Activated naive CD4-positive, alpha-beta T cell treated with anti-CD3 and anti-CD28 coated beads, Interleukin-2, amount 50 U/mL, for 72 hours (primary cell): ENCODE measurements at regions not wholly inside any gene's neighbourhood (a gene's known extent, or its start where the extent isn't known, plus 50 kb on each side); places are given as distances from the start of the nearest gene placed in this dataset.

Experiments used
- ATAC-seq, 2 donors: fragments of 150-1000 bp; cut with Tn5 transposase; 2 replicates each; pipeline ENCODE4 v1.10.0; 2021; ENCODE audit warnings: mild to moderate bottlenecking in 2 of 2, moderate library complexity in 2 of 2
- DNase-seq, 2 donors: peaks; one replicate each; pipeline ENCODE4 v3.0.0; 2021 to 2022; ENCODE audit warnings: low spot score in 2 of 2
- H3K27ac Mint-ChIP-seq, 2 donors: one replicate each; pipeline ENCODE4 v1.8.0; 2022; ENCODE audit warnings: mild to moderate bottlenecking in 2 of 2, mixed read lengths in 2 of 2
- H3K36me3 Mint-ChIP-seq, 2 donors: one replicate each; pipeline ENCODE4 v1.8.0; 2022; ENCODE audit warnings: mixed read lengths in 2 of 2
- H3K9me3 Mint-ChIP-seq, 2 donors: one replicate each; pipeline ENCODE4 v1.8.0; 2022; ENCODE audit warnings: mixed read lengths in 2 of 2

DNA sequence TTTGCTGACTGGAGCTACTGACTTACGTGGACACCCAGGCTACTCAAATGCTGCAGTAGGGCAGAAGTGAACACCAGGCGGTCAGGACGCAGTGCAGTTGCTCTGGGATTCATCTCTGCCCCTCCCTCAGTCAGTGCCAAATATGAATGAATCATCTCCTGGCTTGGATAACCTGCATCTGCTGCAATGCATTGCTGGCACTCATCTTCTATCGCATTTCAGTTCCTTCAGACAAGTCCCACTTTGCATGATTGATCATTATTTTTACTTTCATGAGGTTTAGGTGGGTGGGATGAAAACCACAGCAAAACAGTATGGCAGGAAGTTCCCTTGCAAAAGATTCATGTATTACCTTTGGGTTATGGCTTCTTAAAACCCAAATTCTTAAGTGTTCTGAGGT is 224.6 kb upstream of the NRP1 start:
- Mint-ChIP-seq H3K9me3 (peaks cover 0 to 5% of the 10 kb centered on the region in 2 donors), H3K36me3 (no peaks in the 10 kb centered on the region), H3K27ac (no peak overlapping the region)
- ATAC-seq (peak in 1 of 2 donors; percentile 51), DNase-seq (no peak)

DNA sequence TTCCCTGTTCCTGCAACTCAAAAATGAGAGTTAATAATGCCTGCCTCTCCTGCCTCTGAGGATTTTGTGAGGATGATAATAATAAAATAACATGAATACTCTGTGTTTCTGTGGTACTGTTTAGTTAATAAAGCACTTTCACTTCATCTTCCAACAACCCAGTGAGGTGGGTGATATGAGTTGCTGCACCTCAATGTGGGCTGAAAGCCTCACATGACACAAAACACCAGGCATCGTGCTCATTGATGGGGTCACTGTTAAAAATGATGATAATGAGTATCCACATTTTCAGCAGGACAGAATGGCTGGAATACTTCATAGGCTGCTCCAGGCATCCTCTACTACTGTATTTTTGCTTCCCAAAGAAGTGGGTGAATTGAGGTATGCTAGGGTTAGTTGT is 222.8 kb upstream of the NRP1 start:
- H3K27ac Mint-ChIP-seq, result no peak overlapping the region
- no peaks in the 10 kb centered on the region for H3K36me3 Mint-ChIP-seq
- H3K9me3 Mint-ChIP-seq, result peaks cover 0 to 5% of the 10 kb centered on the region in 2 donors
- DNase-seq, result no peak
- no peak for ATAC-seq

DNA sequence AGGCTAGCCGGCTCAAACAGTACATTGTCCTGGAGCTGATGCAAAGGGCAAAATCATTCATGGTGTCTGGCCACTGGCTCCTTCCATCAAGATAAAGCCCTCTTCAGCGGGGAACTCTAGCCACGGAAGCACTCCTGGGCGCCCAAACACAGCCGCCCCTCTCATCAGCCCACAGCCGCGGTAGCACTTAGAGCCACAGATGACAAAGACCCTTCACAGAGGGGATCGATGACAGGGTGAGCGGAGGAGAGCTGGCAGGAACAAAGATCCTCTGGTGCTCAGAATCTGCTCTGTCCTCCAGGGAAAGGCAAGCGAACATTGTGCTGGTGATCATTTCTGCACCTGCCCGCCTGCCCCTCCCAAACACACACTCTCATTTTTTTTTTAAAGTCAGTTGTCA is 222.2 kb upstream of the NRP1 start:
- no peak overlapping the region for H3K27ac Mint-ChIP-seq
- H3K9me3 Mint-ChIP-seq, result peaks cover 0 to 5% of the 10 kb centered on the region in 2 donors
- no peaks in the 10 kb centered on the region for H3K36me3 Mint-ChIP-seq
- no peak for DNase-seq
- ATAC-seq, result no peak

DNA sequence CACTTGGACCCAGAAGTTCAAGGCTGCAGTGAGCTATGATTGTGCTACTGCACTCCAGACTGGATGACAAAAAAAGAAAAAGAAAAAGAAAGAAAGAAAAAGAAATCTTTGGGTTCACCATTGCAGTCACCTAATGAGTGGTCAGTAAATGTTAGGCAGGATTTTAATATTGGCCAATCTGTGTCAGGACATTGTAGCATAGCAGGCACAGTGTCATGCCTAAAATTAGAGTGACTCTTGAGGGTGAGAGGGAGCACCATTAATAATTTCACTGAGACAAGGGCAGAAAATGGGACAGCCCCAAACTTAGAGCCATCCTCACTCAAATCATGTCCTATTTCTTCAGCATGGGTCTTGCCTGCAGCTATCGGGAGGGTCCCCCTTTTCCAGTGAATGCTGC is 221.6 kb upstream of the NRP1 start:
- ATAC-seq (no peak), DNase-seq (no peak)
- Mint-ChIP-seq H3K27ac (no peak overlapping the region), H3K36me3 (no peaks in the 10 kb centered on the region), H3K9me3 (peaks cover 0 to 5% of the 10 kb centered on the region in 2 donors)

DNA sequence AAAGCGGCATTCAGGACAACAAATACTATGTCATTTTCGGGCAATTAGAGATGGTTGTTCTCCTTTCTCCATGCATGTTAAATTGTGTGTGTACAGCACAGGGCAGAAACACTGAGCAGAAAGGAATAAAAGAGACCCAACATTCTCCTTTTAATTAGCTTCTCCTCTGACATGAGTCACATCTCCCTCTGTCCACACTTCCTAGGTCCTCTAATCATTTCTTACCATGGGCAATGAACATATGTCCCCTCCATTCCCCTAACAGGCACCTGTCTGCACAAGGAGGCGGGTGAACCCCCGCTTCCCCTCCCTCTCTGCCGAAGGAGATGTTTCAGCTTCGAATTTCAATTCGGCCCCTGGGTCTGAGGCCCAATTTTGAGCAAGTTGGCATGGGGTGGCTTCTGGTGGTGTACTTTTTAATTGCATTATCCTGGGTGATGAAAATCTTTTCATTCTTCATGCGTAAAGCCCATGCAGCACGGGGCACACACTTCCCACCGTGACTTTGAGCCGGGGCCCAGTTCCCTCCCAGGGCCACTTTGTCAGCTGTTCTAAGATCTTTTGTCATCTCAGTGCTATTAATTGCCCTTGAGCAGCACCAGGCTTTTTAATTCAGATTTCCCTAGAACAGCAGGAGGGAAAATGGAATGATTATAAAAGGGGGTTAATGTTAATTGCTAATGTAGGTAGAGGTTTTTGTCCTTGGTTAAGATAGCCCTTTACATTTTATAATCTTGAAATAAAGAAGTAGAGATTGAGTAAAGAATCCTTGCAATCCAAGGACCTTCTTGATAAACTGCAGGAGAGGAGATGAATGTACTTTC is 219.5 kb upstream of the NRP1 start:
- ATAC-seq, result no peak
- no peaks in the 10 kb centered on the region for H3K9me3 Mint-ChIP-seq
- DNase-seq, result no peak
- H3K27ac Mint-ChIP-seq, result no peak overlapping the region
- H3K36me3 Mint-ChIP-seq, result no peaks in the 10 kb centered on the region

DNA sequence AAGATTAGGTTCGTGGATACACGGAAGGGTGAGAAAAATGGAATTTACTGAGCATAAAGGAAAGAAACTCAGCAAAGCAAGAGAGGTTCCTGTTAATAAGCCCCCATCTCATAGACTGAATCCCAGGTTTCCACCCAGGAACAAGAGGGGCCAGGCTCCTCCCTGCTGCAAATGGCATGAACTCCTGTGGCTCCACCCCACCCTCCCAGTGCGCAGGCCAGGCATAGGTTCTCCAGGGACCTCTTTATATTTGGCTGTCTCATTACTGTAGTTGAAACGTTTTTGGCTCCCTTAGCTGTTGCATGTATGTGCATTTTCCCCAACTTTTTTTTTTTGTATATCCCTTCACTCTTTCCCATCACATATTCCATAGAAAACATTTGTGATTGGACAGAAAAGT is 217.8 kb upstream of the NRP1 start:
- H3K9me3 Mint-ChIP-seq, result no peaks in the 10 kb centered on the region
- no peaks in the 10 kb centered on the region for H3K36me3 Mint-ChIP-seq
- H3K27ac Mint-ChIP-seq, result no peak overlapping the region
- DNase-seq (no peak), ATAC-seq (no peak)

DNA sequence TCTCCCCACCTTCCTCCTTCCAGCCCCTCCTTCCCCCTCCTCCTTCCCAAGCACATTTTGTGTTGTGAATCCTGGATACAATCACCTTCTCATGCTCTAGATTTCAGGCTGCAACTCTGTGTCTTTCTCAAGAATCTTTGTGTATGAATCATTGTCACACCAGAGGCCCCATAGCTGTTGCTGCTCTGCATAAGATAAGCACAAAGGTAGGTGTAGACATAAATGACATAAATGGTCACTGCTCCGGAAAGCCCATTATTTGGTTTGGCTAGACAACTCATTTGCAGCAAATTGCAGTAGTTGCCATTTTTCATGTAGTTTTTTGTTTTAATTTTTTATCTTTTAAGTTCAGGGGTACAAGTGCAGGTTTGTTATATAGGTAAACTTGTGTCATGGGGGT is 216.3 kb upstream of the NRP1 start:
- ATAC-seq (no peak), DNase-seq (no peak)
- Mint-ChIP-seq H3K27ac (no peak overlapping the region), H3K36me3 (no peaks in the 10 kb centered on the region), H3K9me3 (no peaks in the 10 kb centered on the region)

DNA sequence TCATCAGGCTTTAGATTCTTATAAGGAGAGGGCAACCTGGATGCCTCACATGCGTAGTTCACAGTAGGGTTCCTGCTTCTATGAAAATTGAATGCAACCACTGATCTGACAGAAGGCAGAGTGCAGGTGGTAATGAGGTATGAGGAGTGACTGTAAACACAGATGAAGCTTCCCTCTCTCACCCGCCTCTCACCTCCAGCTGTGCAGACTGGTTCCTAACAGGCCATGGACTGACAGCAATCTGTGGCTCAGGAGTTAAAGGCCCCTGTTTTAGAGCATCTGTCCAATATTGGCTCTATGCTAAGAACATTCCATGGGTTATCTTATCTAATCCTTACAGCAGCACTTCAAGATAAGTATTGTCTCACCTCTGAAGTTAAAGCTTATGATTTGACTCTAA is 213.5 kb upstream of the NRP1 start:
- no peak for ATAC-seq
- peaks cover 8% of the 10 kb centered on the region in 2 donors for H3K9me3 Mint-ChIP-seq

DNA sequence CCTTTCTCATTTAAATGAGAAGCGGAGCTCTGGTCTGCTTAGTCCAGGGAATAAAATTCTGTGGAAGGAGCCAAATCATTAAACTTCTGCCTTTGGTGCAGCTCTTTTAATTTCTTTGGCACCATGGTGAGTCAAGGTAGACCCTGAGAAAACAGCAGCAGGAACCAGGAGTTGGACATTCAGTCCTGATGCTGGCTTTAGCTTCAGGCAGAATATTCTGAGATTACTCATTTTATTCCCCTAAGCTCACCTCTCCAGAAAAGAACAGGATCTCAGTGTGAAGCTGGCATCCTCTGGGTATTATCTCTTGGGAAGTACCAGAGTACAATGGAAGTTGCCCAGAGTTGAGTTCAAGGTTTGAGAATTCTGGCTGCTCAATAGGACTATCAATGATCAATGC is 211.6 kb upstream of the NRP1 start:
- Mint-ChIP-seq H3K36me3 (peaks cover 0 to 11% of the 10 kb centered on the region in 2 donors), H3K9me3 (peaks cover 11% of the 10 kb centered on the region in 2 donors), H3K27ac (no peak overlapping the region)
- DNase-seq (no peak), ATAC-seq (no peak)

More for the DNA sequence above, 213.5 kb upstream of the NRP1 start:
- DNase-seq, result no peak
- H3K27ac Mint-ChIP-seq, result no peak overlapping the region
- H3K36me3 Mint-ChIP-seq, result peaks cover 0 to 1% of the 10 kb centered on the region in 2 donors

DNA sequence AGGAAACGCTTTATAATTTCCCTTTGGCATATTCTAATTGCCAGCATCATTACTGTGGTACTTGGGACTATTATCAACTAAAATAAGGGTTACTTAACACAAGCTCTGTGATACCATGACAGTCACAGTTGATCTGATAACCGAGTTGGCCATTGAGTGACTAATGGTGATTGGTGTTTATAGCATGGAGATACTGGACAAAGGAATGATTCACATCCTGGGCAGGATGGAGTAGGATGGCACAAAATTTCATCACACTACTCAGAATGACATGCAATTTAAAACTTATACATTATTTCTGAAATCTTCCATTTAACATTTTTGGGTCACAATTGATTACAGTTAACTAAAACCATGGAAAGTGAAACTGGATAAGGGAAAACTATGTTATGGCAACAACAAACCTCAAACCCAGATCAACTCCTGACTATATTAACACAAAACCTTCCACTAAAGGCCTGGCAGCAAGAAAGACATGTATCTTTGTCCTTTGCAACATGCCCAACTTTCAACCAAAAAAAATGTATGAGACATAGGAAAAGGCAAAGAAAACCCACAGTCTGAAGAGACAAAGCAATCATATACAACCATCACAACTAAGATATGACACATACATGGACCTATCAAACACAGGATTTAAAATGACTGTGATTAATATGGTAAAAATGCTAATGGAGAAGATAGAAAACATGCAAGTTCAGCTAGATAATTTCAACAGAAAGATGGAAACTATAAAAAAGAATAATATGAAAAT is 208.5 kb upstream of the NRP1 start:
- ATAC-seq (no peak), DNase-seq (no peak)
- Mint-ChIP-seq H3K27ac (no peak overlapping the region), H3K36me3 (peaks cover 0 to 11% of the 10 kb centered on the region in 2 donors), H3K9me3 (peaks cover 11% of the 10 kb centered on the region in 2 donors)

DNA sequence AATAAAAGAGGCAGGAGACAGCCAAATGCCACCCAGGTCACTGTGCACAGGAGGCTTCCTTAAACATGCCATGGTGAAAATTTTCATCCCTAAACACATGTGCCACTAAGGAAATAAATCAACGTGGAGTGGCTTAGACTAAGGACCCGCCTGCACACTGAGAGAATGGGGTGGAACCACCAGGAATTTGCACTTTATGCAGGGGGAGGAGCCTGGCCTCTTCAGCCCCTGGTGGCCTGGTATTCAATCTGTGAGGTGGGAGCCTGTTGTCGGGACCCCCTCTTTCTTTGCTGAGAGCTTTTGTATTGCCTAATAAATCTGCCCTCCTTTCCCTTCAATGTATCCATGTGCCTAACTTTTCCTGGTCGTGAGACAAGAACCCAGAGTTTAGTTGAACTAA is 204.6 kb upstream of the NRP1 start:
- DNase-seq (no peak), ATAC-seq (no peak)
- peaks cover 0 to 11% of the 10 kb centered on the region in 2 donors for H3K36me3 Mint-ChIP-seq
- H3K27ac Mint-ChIP-seq, result no peak overlapping the region
- peaks cover 11% of the 10 kb centered on the region in 2 donors for H3K9me3 Mint-ChIP-seq

DNA sequence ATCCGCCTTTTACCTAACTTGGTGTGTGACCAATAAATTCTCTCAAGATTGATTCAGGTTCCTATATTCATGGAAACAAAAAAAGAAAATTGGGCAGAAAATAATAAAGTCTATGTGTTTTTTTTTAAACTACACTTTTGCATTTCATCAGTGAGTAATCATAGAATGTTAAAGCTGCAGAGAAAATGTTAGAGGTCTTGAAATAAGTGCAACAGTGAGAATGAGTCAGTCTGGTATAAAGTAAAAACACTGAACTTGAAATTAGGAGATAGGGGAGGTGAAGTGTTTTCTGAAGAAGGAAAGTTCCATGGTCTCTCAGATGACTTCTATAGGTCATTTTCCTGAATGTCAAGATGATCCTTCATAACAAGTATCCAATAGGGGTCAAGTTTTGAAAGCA is 202.6 kb upstream of the NRP1 start:
- no peak for DNase-seq
- no peak for ATAC-seq
- Mint-ChIP-seq H3K36me3 (peaks cover 0 to 6% of the 10 kb centered on the region in 2 donors), H3K9me3 (no peaks in the 10 kb centered on the region), H3K27ac (no peak overlapping the region)

DNA sequence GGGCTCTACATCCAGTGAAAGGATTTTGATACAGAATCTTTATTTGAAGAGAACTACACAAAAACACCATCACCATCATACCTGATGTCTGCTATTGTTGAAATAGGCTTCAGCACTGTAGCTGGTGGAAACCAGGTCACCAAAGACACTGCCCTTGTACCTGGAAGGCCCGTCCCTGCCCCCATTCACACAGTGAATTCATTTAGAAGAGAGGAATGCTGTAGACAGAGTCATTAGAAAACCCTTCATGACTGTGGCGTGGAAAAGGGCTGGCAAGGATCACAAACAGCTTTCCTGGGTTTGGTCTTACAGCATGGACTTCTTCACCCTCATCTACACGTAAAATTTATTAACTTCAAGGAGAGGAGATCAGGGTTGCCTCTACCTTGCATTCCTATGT is 202.0 kb upstream of the NRP1 start:
- H3K9me3 Mint-ChIP-seq, result no peaks in the 10 kb centered on the region
- DNase-seq (no peak), ATAC-seq (no peak)
- no peak overlapping the region for H3K27ac Mint-ChIP-seq
- peaks cover 0 to 1% of the 10 kb centered on the region in 2 donors for H3K36me3 Mint-ChIP-seq

DNA sequence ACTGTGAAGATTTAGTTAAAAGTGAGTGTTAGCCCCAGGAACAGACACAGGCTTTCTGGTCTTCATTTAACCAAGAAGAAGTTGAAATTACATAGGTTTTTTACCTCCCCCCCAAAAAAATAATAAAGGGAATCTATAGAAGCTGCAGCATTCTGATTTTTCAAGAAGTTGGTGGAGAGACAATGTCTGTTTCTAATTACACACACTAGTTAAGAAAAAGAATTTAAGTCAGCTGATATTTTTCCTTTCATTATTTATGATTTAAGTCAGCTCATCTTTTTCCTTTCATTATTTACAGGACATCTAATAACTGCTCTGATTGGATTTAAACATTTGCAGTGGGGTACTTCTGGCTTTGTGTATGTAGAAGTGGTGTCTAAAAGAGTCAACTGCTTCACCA is 201.4 kb upstream of the NRP1 start:
- peaks cover 0 to 2% of the 10 kb centered on the region in 2 donors for H3K9me3 Mint-ChIP-seq
- H3K36me3 Mint-ChIP-seq, result no peaks in the 10 kb centered on the region
- DNase-seq (no peak), ATAC-seq (no peak)
- H3K27ac Mint-ChIP-seq, result no peak overlapping the region

DNA sequence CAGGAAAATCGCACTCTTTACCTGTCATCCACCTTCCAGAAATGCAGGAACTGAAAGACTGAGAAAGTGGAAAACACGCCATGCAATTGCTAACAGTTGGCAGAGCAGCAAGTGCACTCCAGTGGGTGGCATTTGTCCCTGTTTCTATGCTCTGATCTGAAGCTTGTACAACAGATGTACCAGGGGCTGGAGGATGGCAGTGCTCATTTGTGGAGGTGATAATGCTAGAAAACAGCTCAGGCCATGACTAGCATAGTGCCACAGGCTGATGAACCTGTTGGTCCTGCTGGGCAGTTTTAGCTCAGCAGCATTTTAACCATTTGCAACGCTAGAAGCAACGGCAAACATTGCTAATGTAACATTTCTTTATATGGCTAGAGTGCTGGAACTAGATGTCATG is 199.9 kb upstream of the NRP1 start:
- ATAC-seq (no peak), DNase-seq (no peak)
- Mint-ChIP-seq H3K9me3 (peaks cover 0 to 7% of the 10 kb centered on the region in 2 donors), H3K36me3 (no peaks in the 10 kb centered on the region), H3K27ac (no peak overlapping the region)

DNA sequence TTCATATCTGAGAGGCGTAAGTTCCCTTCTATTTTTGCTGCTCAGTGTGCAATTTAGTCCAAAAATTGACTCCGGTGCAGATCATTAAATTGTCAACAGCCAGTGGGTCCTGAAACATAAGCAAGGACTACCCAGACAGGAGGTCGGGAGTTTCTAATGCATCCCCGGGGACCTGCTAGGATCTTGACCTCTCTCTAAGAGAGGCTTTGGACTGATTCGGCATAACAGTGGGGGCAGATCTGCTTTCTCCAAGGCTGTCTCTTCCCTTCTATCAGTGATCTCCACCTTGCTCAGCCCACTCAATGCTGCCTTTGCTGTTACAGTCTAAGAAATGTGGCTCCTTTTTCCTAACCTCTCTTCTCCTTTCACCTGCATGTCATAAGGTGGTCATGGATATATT is 199.1 kb upstream of the NRP1 start:
- ATAC-seq (no peak), DNase-seq (no peak)
- H3K36me3 Mint-ChIP-seq, result no peaks in the 10 kb centered on the region
- peaks cover 0 to 8% of the 10 kb centered on the region in 2 donors for H3K9me3 Mint-ChIP-seq
- H3K27ac Mint-ChIP-seq, result no peak overlapping the region

DNA sequence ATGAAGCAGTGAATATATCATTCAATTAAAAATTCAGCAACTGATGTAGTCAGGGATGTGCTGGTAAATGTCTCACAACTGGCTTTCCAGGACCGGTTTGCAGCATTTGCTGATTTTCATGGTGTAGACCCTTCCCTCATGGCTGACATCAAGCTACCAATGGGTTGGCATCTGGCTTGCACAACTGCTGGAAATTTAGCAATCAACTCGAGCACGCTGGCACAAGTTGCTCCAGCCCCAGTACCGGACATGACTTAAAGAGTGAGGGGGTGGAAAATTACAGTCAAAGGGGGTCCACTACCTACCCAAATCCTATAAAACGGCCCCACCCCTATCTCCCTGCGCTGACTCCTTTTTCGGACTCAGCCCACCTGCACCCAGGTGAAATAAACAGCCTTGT is 198.4 kb upstream of the NRP1 start:
- ATAC-seq (no peak), DNase-seq (no peak)
- Mint-ChIP-seq H3K36me3 (no peaks in the 10 kb centered on the region), H3K9me3 (peaks cover 0 to 13% of the 10 kb centered on the region in 2 donors), H3K27ac (no peak overlapping the region)

DNA sequence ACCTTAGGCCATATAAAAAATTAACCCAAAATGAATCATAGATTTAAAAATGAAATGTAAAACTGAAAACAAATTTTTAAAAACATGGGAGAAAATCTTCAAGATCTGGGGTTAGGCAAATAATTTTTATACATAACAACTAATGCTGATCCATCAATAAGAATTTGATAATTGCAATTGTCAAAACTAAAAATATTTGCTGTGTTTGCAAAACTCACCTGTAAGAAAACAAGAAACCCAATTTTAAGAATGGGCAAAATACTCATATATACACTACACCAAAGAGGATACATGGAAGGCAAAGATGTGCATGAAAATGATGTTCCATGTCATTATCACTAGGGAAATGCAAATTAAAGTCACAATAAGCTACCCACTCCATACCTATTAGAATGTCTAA is 194.8 kb upstream of the NRP1 start:
- ATAC-seq (no peak), DNase-seq (no peak)
- peaks cover 0 to 15% of the 10 kb centered on the region in 2 donors for H3K9me3 Mint-ChIP-seq
- H3K36me3 Mint-ChIP-seq, result no peaks in the 10 kb centered on the region
- no peak overlapping the region for H3K27ac Mint-ChIP-seq
